ENCODE measurements at regions not wholly inside any gene's neighbourhood (a gene's known extent, or its start where the extent isn't known, plus 50 kb on each side); places are given as distances from the start of the nearest gene placed in this dataset.
"Not testable (repeated sequence)": the region's sequence is repeated elsewhere in the genome, so short reads cannot be mapped to it uniquely, and the experiment has no call there.

DNA sequence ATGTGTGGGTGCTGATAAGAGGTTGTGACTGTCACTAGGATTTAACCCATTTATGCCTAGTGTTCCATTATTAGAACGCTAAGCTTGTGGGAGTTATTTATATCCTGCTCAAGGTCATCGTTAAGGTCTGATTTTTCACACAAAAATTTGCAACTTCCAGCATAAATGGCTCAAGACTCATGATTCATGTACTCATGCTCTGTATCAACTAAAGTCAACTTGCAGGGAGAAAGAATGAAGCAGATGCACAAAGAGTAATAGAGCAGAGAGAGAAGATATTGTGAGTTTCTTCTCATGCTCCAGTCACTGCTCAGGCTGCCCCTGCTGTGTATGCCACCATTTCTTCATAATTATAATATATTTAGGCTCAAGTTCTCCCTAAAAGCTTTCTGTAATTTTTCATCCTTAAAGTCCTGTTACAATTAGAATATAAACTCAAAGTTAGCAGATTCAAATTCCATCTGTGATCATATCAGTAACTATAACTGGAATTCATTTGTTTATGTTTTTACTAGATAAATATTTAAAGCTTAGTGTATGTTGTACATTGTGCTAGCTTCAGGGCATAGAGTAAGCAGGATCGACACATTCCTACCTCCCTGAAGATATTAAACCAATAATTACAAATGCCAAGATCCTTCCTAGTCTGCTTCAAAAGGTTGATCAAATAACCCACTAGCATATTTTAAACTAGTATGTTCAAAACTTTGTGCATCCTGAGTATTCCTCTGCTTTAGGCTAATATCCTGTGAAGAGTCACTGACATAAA is 136.7 kb downstream of the NUDT12 start:
- DNase-seq = no peak

- DNase-seq = no peak
Measured at GRCh38 chr5:103424453-103425205, 138.0 kb downstream of the NUDT12 start.

DNA sequence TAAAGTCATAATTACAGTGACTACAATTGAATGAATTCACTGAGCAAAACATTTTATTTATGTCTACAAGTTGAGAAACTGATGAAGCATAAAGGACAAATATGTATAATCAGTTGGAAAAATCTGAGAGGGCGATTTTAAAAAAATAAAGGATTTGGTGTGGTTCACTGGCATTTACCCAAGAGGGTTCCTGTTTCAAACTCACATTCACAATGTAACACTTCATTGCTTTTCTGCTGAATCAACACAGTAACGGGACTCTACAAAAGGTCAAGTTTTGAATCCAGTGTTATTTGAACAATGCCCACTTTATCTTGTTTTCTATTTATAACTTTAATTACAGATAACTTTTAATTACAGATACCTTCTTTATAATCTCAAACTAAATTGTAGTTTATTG is 138.6 kb downstream of the NUDT12 start:
- no peak for DNase-seq

DNA sequence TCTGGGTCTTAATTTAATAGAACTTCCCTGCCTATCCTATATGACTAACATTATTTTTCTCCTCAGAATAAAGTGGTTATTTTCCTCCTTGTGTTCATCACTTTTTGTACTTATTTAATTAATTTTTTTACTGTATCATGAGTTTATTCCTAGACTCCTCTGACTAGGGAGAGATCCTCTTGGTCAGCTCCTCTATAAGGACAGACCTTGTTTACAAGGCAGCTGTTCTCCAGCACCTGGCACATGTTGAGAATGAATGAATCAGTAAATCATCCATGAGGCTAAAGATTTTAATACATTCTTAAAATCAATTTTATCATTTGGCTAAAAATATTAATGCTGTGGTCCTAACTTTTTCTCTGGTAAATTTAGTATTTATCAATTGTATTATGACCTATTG is 139.8 kb downstream of the NUDT12 start:
- DNase-seq = no peak

- no peak for DNase-seq
Measured at GRCh38 chr5:103414604-103415003, 148.0 kb downstream of the NUDT12 start.

GRCh38 chr5:103411711-103412110 is 150.9 kb downstream of the NUDT12 start:
- DNase-seq = no peak

DNA sequence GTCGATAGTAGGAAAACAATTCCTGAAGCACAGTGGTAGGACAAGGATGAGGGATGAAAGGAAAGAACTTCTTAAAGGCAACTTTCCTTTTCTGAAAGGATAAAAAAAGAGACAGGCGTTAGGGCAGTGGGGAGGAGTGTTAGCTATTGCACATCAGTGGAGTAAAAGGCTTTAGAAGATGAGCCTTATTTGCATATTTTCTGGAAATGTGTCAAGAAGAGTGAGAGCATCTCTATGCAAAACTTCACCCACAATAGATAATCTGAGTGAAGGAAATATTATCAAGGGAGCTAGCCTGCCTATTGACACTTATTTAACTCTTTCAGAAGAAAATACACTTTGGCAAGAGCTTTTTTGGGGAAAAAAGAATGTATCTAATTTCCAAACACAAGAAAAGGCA is 151.6 kb downstream of the MACIR start:
- DNase-seq = no peak

DNA sequence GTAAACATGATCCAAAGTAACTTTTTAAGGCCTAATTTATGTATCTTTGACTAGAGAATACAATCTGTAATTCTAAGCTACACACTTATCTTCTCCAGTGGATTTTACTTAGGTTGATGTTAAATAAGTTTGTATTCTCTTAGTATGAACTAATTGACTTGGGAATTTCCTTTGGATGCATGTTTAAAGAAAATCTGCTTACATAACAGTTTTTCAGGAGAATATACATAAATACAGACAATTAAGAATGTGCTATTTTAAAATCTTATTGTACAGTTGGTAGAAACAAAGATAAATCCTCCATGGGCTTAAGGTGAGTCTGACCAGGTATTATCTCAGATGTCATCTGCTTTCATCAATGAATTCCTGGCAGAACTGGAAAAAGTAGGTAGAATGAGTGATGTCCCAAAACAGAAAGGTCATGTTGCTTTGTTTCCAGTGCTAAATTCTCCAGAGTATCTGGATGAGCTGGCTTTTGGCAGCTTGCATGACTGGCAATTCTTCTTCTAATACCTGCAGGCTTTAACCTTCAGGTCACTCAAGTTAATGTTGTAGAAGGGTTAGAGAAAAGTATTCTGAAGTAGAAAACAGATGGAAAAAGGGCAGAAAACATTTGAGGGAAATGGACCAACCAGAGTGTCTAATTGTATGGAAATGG is 150.6 kb downstream of the MACIR start:
- DNase-seq = no peak

DNA sequence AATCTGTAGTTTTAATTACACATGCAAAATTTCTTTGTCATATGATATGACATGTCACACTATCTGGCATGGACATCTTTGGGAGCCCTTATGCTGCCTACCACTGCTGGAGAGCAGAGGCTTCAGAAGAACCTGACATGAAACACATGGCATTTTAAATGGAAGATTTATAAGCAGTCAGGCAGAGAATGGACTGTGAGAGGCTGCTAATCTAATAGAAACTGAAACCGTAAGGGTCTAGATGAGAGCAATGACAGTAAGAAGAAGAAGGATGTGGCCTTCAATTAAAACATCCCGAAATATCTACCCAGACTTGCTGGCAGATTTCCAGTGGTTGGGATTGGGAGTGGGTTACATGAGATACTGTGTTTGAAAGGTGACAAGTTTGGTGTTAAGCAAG is 149.8 kb downstream of the MACIR start:
- peak; percentile 3 for DNase-seq

DNA sequence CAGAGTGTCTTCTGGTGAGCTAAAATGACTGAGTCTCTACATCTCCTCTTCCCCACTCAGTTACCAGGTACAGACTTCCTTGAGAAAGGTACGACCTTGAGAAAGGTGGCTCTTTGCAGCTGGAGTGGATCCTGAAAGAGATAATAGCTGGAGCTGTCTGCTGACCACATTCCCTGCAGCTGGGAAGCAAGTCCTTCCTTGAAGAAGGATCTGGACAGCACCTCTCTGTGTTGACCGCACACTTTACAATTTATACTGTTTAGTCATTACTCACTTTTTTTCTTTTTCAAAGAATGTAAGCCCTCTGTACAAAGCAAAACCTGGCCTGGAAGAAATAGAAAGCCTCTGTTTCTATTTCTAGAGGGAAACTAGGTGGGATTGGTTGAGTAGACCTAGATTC is 148.8 kb downstream of the MACIR start:
- no peak for DNase-seq

- DNase-seq = no peak
Measured at GRCh38 chr5:103404483-103404882, 145.9 kb downstream of the MACIR start.

DNA sequence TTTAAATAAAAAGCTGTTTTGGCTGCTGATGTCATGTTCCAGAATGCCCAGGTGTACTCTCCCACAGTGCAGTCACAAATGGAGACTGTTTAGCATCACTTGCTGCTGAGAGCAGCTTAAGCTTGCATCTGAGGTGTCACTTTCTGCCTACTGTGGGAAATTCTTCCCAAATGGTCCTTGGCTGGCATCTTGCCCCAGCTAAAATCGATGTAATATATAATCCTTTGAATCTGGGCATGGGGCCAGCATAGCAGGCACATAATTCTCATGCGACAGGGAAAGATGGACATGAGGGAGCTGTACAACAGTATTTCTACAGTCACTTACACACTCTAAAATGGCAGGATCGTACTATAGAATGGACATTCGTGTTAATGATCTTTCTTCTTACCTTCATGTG is 144.3 kb downstream of the MACIR start:
- no peak for DNase-seq

DNA sequence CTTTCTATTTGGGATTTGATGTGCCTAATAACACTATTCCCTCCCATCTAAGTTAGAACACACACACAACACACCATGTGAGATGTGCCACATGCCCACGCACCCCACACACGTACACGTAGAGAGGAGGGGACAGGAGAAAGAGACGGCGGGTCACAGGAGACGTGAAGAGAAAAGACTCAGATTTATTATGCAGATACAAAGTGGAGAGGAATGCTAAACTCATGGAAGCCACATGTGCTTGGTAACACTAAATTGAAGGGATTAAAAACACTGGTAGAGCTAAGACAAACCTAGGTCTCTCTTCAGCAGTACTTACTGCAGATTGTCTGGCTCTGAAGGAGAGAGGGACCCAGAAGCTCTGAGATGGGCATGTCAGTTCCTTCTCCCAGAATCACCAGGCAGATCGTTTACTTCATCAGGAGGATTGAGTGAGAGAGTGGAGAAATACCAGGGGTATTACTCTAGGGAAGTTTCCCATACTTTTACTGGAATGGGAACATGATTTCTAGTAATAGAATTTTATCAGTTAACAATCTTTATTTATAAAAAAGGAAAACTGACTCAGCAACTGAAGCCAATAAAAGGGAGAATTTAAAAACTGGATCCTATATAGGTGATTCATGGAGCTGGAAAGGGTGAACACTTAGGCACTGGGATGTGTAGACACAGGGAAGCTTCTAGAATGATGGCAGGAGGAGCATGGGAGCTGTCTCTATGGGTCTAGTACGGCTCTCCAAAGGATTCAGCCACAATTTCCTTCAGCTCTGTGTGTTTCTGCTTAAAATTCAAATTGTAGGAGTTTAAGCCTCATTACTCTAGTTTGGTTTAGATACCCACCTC is 139.4 kb downstream of the MACIR start:
- DNase-seq = no peak

DNA sequence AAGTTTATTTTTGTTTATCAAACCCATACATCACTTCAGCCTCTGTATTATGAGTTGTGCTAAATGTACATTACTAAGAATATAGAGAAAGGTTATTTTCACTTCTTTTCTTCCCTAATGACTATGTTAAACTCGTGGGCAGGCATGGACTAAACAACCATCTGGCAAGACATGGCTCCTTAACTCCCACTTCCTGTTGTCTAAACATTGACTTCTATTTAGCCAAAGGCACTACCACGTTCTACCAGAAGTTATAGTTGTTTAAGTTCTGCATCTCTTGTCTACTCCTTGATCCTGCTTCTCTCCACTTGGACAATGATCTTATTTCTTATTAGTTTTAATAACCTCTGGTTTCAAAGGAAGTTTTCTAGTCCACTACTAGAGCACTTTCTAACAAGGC is 136.1 kb downstream of the MACIR start:
- peak; percentile 9 for DNase-seq

GRCh38 chr5:103393101-103393754 is 134.7 kb downstream of the MACIR start:
- DNase-seq = peak; percentile 38

GRCh38 chr5:103391659-103392058 is 133.1 kb downstream of the MACIR start:
- DNase-seq = no peak

GRCh38 chr5:103389846-103390245 is 131.3 kb downstream of the MACIR start:
- no peak for DNase-seq

DNA sequence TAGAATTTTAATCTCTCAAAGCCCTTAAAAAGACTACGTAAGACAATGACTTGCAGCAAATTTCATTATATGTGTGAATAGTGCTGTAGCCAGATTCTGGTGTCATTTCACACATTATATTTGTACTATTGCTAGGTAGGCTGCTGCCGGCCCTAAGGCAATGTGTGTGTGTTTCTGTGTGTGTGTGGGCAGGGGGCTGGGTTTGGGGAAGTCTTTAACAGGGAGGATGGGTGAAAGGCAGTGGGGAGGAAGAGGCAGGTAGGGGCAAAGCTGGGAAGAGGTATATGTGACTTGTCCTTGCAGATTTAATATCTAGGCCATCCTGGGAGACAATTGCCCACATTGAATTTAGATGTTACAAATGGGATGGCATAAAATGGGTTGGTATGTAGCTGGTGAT is 130.8 kb downstream of the MACIR start:
- DNase-seq = no peak

GRCh38 chr5:103385722-103386121 is 127.2 kb downstream of the MACIR start:
- no peak for DNase-seq

DNA sequence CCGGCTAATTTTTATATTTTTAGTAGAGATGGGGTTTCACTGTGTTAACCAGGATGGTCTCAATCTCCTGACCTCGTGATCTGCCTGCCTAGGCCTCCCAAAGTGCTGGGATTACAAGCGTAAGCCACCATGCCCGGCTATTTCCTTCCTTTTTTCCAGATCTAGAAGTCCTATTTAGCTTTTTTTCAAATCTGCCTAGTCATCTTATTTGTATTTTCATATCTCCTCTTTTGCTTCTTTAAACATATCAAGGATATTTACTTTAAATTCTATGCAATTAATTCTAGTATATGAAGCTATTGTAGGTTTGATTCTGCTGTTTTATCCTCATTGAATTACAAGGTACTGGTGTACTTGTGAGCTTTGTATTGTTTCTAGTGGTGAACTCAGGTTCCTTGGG is 119.1 kb downstream of the MACIR start:
- not testable (repeated sequence) for DNase-seq

DNA sequence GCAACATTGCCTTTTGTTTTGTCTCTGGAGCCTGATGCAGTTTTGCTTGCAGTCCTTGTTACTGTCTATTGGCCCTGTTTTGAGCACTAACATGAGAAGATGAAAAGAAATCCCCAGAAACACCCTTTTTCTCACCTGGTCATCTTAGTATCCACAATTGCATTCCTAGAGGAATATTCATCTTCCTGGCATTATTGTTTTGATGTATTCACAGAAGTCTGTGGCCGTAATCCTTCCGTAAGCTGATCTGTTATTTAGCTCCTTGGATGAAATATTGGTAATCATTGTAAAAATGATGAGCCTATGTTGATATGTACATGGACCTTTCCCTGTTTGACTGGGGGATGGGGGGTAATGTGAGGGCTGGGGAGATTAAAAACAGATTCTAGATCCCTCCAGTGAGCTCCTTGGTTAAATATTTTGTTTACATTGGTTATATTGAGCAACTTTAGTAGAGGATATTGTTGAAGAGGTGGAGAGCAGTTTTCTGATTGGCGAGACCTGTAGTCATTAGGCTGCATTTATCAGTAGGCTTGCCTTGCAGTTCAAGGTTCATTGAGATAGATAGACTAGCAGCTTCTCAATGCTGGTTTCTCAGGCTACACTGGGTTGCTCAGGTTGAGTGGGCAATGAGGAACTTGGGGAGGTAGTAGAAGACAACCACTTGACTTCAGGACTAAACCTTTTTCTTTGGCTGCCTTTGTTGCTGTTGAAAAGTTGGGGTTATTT is 117.5 kb downstream of the MACIR start:
- DNase-seq = no peak

- DNase-seq = no peak
Measured at GRCh38 chr5:103375350-103375749, 116.8 kb downstream of the MACIR start.
